SK-N-MC (cell line): ENCODE measurements at regions not wholly inside any gene's neighbourhood (a gene's known extent, or its start where the extent isn't known, plus 50 kb on each side); places are given as distances from the start of the nearest gene placed in this dataset.

ENCODE experiments used
- EZH2 ChIP-seq: fragments of 200-600 bp; sonication (generic); IDR thresholded peaks from one replicate; pipeline ENCODE4 v1.6.1; 2017; ENCODE audit warnings: antibody characterized with exemption
- FOXP2 ChIP-seq: optimal IDR thresholded peaks from 2 replicates; pipeline ENCODE3; 2011; ENCODE audit warnings: mild to moderate bottlenecking, moderate library complexity; ENCODE audit not compliant: insufficient read depth; ENCODE audit errors: extremely low read length, control extremely low read depth
- POLR2AphosphoS5 ChIP-seq: IDR thresholded peaks from 2 replicates; pipeline ENCODE4 v1.6.1; 2012; ENCODE audit warnings: mild to moderate bottlenecking, low read depth, low read length, borderline replicate concordance

- no peak for TF ChIP-seq EZH2
- no peak; the same call in 1 of the 2 replicates for TF ChIP-seq POLR2AphosphoS5
- TF ChIP-seq FOXP2 = peak; percentile 58
These were observed 455.3 kb downstream of the HACE1 start for GRCh38 chr6:104404377-104404776.
